Right lobe of liver (tissue), 6 donors: ENCODE measurements at regions not wholly inside any gene's neighbourhood (a gene's known extent, or its start where the extent isn't known, plus 50 kb on each side); places are given as distances from the start of the nearest gene placed in this dataset.
"Not testable (repeated sequence)": the region's sequence is repeated elsewhere in the genome, so short reads cannot be mapped to it uniquely, and the experiment has no call there.

Experiments used
- ATAC-seq, 4 donors: fragments of 200-7000 bp; cut with Tn5 transposase; one replicate each; pipeline ENCODE4 v1.9.1; 2020; ENCODE audit warnings: mild to moderate bottlenecking in 4 of 4, moderate library complexity in 4 of 4
- DNase-seq, 3 donors: peaks; one replicate each; pipeline ENCODE4 v3.0.0-alpha.2; 2020
- H3K27ac ChIP-seq, 3 donors: fragments of 200-600 bp; one replicate each; pipeline ENCODE4 v1.8.0; 2022
- H3K27me3 ChIP-seq, 2 donors: fragments of 200-600 bp; one replicate each; pipeline ENCODE4 v1.8.0; 2022
- H3K36me3 ChIP-seq, 4 donors: fragments of 200-600 bp; sonication (generic) in 1 of 4; one replicate each; pipeline versions ENCODE4 v1.5.1 to v1.8.0; 2017 to 2022; ENCODE audit warnings: control low read depth in 1 of 4
- H3K4me1 ChIP-seq, 4 donors: fragments of 200-600 bp; sonication (generic) in 1 of 4; one replicate each; pipeline versions ENCODE4 v1.5.1 to v1.8.0; 2017 to 2022; ENCODE audit warnings: control low read depth in 1 of 4
- H3K4me3 ChIP-seq, 3 donors: fragments of 200-600 bp; one replicate each; pipeline ENCODE4 v1.8.0; 2022
- H3K9me3 ChIP-seq, 4 donors: fragments of 200-600 bp; sonication (generic) in 1 of 4; one replicate each; pipeline versions ENCODE4 v1.5.1 to v1.8.0; 2017 to 2022; ENCODE audit warnings: control low read depth in 1 of 4
- POLR2A ChIP-seq: fragments of 450-650 bp; IDR thresholded peaks from one replicate; pipeline ENCODE4 v1.6.1; 2017; ENCODE audit warnings: antibody characterized with exemption, mild to moderate bottlenecking
- WGBS: methylation state at CpG from one replicate; pipeline ENCODE4 v1.1.6; 2018; ENCODE audit warnings: low coverage, low lambda C conversion rate; ENCODE audit not compliant: insufficient coverage; ENCODE audit errors: missing lambda C conversion rate; 5-methylcytosine and 5-hydroxymethylcytosine counted together
- intact Hi-C, 2 donors: fragments of 100-400 bp; cut with DNase I; formaldehyde crosslinking; loops; one replicate each; pipeline versions ENCODE4 v1.11.2 to v1.14.1; 2022
- TF ChIP-seq, protein P1 (sequence below), 4 donors: fragments of 200-600 bp in 3 of 4; fragments of 450-650 bp in 1 of 4; IDR thresholded peaks; one replicate each; pipeline versions ENCODE4 v1.5.1 to v1.8.0; 2016 to 2022; ENCODE audit warnings: antibody characterized with exemption in 4 of 4, mild to moderate bottlenecking in 2 of 4
- donor health status: DM: no; HTN: yes; CAD: no.
- donor health status: DM: no; HTN: no; CAD: no.
- donor health status: DM: no; HTN: no; CAD: no.
- donor health status: DM: no; HTN: yes; CAD: no.
- donor health status: DM: no; HTN: yes; CAD: no.

DNA sequence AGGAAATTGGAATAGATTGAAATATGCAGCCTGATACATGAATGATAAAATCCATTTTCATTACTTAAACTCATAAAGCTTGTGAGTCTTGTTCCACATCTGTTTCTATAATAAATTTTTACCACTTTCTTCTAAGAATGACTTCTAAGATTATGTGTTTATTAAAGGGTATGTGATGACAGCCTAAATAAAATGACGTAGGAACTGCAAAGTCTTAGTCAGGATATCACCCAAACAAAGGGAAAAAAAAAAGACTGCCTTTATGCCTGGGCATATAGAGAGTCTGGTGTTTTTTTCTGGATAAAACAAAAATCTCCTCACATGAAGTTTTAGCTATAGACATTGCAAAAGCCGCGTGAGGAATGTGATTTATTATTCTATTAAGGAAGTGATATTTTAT, 844.0 kb downstream of the DIPK2A start:
- TF ChIP-seq, protein P1, sequence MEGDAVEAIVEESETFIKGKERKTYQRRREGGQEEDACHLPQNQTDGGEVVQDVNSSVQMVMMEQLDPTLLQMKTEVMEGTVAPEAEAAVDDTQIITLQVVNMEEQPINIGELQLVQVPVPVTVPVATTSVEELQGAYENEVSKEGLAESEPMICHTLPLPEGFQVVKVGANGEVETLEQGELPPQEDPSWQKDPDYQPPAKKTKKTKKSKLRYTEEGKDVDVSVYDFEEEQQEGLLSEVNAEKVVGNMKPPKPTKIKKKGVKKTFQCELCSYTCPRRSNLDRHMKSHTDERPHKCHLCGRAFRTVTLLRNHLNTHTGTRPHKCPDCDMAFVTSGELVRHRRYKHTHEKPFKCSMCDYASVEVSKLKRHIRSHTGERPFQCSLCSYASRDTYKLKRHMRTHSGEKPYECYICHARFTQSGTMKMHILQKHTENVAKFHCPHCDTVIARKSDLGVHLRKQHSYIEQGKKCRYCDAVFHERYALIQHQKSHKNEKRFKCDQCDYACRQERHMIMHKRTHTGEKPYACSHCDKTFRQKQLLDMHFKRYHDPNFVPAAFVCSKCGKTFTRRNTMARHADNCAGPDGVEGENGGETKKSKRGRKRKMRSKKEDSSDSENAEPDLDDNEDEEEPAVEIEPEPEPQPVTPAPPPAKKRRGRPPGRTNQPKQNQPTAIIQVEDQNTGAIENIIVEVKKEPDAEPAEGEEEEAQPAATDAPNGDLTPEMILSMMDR (IDR thresholded peaks at IDR 0.05), result no peak
- TF ChIP-seq POLR2A, result no peak
- no peak overlapping the region for H3K4me3 ChIP-seq
- no peaks in the 10 kb centered on the region for H3K36me3 ChIP-seq
- H3K4me1 ChIP-seq, result no peaks in the 10 kb centered on the region
- no peaks in the 10 kb centered on the region for H3K9me3 ChIP-seq
- intact Hi-C loops, result no loop called here
- H3K27ac ChIP-seq, result no peak overlapping the region
- 61% methylated on average over 3 of the region's 3 CpGs for WGBS
- ATAC-seq, result no peak
- H3K27me3 ChIP-seq, result no peaks in the 10 kb centered on the region
- no peak for DNase-seq

DNA sequence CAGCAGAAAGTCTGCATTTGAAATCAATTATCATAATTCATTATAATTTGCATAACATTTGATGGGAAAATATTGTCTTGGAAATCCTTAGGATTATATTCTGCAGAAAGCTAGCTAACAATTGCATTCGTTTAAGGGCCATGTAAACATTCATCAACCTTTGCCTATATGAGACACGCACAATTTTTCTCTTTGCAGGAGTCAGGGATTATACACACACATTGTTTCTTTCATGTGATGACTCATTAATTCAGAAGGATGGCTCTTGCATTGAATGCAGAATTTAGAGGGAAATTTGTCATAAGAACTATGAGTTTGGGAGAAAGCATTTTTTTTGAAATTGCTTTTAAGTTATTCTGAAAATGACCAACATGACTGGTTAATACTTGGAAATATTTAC, 844.7 kb downstream of the DIPK2A start:
- Histone ChIP-seq H3K4me1 (no peaks in the 10 kb centered on the region), H3K27me3 (no peaks in the 10 kb centered on the region), H3K4me3 (no peak overlapping the region), H3K27ac (no peak overlapping the region), H3K36me3 (no peaks in the 10 kb centered on the region), H3K9me3 (no peaks in the 10 kb centered on the region)
- 68% methylated on average over 2 of the region's 2 CpGs for WGBS
- no peak for DNase-seq
- no peak for ATAC-seq
- TF ChIP-seq, protein P1 (IDR thresholded peaks at IDR 0.05), result no peak
- TF ChIP-seq POLR2A, result no peak
- intact Hi-C loops, result no loop called here

DNA sequence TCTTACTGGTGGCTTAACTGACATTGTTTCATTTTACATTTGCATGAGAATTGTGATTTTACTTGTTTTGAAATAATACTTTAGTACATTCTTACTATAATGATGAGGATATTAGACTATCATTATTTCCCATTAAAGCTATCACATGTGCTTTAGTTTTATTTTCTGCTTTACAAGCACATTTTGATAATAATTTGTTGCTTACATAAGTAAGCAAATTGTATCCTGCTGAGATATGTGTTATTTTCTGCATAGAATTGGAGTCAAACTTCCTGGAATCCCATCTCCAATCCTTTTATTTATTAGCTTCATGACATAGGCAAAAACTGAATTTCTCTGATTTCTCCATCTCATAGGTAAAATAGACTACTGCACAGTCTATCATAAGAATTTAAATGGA, 847.4 kb downstream of the DIPK2A start:
- H3K4me1 ChIP-seq, result no peaks in the 10 kb centered on the region
- no peak for TF ChIP-seq POLR2A
- TF ChIP-seq, protein P1 (IDR thresholded peaks at IDR 0.05), result no peak
- H3K36me3 ChIP-seq, result no peaks in the 10 kb centered on the region
- ATAC-seq (no peak), DNase-seq (no peak)
- H3K9me3 ChIP-seq, result no peaks in the 10 kb centered on the region
- H3K27me3 ChIP-seq, result no peaks in the 10 kb centered on the region
- H3K4me3 ChIP-seq, result no peak overlapping the region
- intact Hi-C loops, result no loop called here
- no peak overlapping the region for H3K27ac ChIP-seq

DNA sequence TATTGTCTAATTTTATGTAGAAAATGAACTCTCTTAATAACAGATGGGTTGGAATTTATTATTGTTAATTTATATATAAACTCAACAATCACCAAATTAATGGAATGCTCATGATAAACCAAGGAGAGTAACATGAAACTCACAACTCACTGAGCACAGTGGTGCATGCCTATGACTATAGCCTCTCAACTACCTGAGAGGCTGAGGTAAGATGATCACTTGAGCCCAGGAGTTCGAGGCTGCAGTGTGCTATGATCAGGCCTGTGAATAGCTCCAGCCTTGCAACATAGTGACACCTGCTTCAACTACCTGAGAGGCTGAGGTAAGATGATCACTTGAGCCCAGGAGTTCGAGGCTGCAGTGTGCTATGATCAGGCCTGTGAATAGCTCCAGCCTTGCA, 848.6 kb downstream of the DIPK2A start:
- DNase-seq, H3K4me1 ChIP-seq, ATAC-seq, H3K27me3 ChIP-seq, H3K4me3 ChIP-seq, intact Hi-C loops, H3K27ac ChIP-seq, H3K36me3 ChIP-seq, H3K9me3 ChIP-seq: not testable (repeated sequence)
- WGBS, result 46% methylated on average over 2 of the region's 2 CpGs

DNA sequence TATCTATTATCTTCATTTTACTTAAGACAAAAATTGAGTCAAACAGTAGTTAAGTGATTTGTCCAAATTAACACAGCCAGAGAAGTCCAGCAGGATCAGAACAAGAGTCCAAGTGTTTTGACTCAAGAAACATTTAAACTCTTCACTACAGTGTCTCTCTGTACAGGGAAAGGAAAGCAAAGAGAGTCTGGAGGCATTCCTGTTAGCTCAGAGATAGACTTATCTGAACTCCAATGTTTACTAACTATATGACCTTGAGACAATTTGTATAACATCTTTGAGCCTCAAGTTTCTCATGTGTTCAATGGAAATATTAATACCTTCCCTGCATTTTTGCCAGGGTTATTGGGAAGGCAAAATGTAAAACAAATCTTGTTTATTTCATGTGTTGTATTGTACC, 849.1 kb downstream of the DIPK2A start:
- intact Hi-C loops, result no loop called here
- Histone ChIP-seq H3K4me3 (no peak overlapping the region), H3K27me3 (no peaks in the 10 kb centered on the region), H3K9me3 (no peaks in the 10 kb centered on the region), H3K4me1 (no peaks in the 10 kb centered on the region), H3K27ac (no peak overlapping the region), H3K36me3 (no peaks in the 10 kb centered on the region)
- ATAC-seq, result no peak
- TF ChIP-seq POLR2A, result no peak
- TF ChIP-seq, protein P1 (IDR thresholded peaks at IDR 0.05), result no peak
- no peak for DNase-seq
